Ishikawa (cell line): ENCODE measurements at regions not wholly inside any gene's neighbourhood (a gene's known extent, or its start where the extent isn't known, plus 50 kb on each side); places are given as distances from the start of the nearest gene placed in this dataset.
A peak's percentile ranks its signal among the peaks of the same experiment; 100 is the strongest.

ENCODE experiments used
- CEBPB ChIP-seq: IDR thresholded peaks from 2 replicates; pipeline ENCODE4 v1.6.1; 2012
- CREB1 ChIP-seq: IDR thresholded peaks from 2 replicates; pipeline ENCODE4 v1.6.1; 2012; ENCODE audit warnings: low read depth
- EGR1 ChIP-seq: IDR thresholded peaks from 2 replicates; pipeline ENCODE4 v1.6.1; 2012
- EP300 ChIP-seq: IDR thresholded peaks from 2 replicates; pipeline ENCODE4 v1.6.1; 2012; ENCODE audit warnings: borderline replicate concordance
- NFIC ChIP-seq: IDR thresholded peaks from 2 replicates; pipeline ENCODE4 v1.6.1; 2012
- RAD21 ChIP-seq: IDR thresholded peaks from 2 replicates; pipeline ENCODE4 v1.6.1; 2012; ENCODE audit warnings: low read depth
- TAF1 ChIP-seq: IDR thresholded peaks from 2 replicates; pipeline ENCODE4 v1.6.1; 2012; ENCODE audit warnings: low read depth, mild to moderate bottlenecking
- TCF12 ChIP-seq: IDR thresholded peaks from 2 replicates; pipeline ENCODE4 v1.6.1; 2012; ENCODE audit warnings: low read depth
- YY1 ChIP-seq: IDR thresholded peaks from 2 replicates; pipeline ENCODE4 v1.6.1; 2012; ENCODE audit warnings: low read depth
- TF ChIP-seq, protein P1 (sequence below): IDR thresholded peaks from 2 replicates; pipeline ENCODE4 v1.6.1; 2012; ENCODE audit warnings: low read depth, mild to moderate bottlenecking
- TF ChIP-seq, protein P2 (sequence below): IDR thresholded peaks from 2 replicates; pipeline ENCODE4 v1.6.1; 2012
- TF ChIP-seq, protein P3 (sequence below): IDR thresholded peaks from 2 replicates; pipeline ENCODE4 v1.6.1; 2012

DNA sequence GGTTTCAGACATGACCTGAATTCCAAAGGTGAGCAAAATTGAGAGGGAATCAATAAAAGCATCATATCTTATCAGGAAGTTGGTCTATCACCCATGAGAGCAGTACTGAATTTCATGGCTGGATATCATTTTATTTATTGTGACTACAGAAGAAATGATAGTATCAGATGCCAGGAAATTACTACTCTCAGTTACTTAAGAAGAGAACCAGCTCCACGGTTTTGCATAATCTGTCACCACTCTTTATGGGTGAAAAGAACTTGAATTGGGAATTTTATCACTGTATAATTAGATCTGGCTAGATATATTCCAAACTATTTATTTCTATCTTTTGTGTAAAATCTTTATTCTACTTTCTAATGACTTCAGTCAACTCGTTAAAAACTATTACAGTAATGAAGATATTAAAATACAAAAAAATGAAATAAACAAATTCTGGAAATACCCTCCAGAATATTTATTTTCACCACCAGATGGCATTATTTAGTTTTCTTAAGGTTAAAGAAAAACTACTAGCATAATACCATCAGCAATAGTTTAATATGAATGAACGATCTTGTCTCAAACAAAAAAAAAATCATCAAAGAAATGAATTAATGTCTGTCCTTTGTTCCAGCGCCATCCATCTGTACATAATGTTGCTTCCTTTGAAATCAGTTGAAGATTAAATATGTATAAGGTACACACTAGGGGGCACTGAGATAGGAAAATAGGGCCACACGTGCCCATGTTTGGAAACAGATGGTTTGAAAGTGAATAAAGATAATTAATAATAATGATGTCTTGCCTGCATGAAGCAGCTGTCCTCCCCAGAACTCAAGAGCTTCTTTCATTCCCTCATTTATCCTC is 84.7 kb upstream of the SLCO6A1 start:
- TF ChIP-seq TCF12 = no peak
- TF ChIP-seq, protein P1, sequence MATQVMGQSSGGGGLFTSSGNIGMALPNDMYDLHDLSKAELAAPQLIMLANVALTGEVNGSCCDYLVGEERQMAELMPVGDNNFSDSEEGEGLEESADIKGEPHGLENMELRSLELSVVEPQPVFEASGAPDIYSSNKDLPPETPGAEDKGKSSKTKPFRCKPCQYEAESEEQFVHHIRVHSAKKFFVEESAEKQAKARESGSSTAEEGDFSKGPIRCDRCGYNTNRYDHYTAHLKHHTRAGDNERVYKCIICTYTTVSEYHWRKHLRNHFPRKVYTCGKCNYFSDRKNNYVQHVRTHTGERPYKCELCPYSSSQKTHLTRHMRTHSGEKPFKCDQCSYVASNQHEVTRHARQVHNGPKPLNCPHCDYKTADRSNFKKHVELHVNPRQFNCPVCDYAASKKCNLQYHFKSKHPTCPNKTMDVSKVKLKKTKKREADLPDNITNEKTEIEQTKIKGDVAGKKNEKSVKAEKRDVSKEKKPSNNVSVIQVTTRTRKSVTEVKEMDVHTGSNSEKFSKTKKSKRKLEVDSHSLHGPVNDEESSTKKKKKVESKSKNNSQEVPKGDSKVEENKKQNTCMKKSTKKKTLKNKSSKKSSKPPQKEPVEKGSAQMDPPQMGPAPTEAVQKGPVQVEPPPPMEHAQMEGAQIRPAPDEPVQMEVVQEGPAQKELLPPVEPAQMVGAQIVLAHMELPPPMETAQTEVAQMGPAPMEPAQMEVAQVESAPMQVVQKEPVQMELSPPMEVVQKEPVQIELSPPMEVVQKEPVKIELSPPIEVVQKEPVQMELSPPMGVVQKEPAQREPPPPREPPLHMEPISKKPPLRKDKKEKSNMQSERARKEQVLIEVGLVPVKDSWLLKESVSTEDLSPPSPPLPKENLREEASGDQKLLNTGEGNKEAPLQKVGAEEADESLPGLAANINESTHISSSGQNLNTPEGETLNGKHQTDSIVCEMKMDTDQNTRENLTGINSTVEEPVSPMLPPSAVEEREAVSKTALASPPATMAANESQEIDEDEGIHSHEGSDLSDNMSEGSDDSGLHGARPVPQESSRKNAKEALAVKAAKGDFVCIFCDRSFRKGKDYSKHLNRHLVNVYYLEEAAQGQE = no peak
- no peak for TF ChIP-seq EP300
- TF ChIP-seq, protein P2, sequence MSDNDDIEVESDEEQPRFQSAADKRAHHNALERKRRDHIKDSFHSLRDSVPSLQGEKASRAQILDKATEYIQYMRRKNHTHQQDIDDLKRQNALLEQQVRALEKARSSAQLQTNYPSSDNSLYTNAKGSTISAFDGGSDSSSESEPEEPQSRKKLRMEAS = no peak
- TF ChIP-seq EGR1 = no peak
- TF ChIP-seq, protein P3, sequence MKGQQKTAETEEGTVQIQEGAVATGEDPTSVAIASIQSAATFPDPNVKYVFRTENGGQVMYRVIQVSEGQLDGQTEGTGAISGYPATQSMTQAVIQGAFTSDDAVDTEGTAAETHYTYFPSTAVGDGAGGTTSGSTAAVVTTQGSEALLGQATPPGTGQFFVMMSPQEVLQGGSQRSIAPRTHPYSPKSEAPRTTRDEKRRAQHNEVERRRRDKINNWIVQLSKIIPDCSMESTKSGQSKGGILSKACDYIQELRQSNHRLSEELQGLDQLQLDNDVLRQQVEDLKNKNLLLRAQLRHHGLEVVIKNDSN = no peak
- TF ChIP-seq TAF1 = no peak
- TF ChIP-seq YY1 = no peak
- TF ChIP-seq NFIC = no peak
- TF ChIP-seq CEBPB = no peak
- peak; percentile 49 for TF ChIP-seq RAD21
- TF ChIP-seq CREB1 = no peak
